ENCODE measurements at regions not wholly inside any gene's neighbourhood (a gene's known extent, or its start where the extent isn't known, plus 50 kb on each side); places are given as distances from the start of the nearest gene placed in this dataset.

DNA sequence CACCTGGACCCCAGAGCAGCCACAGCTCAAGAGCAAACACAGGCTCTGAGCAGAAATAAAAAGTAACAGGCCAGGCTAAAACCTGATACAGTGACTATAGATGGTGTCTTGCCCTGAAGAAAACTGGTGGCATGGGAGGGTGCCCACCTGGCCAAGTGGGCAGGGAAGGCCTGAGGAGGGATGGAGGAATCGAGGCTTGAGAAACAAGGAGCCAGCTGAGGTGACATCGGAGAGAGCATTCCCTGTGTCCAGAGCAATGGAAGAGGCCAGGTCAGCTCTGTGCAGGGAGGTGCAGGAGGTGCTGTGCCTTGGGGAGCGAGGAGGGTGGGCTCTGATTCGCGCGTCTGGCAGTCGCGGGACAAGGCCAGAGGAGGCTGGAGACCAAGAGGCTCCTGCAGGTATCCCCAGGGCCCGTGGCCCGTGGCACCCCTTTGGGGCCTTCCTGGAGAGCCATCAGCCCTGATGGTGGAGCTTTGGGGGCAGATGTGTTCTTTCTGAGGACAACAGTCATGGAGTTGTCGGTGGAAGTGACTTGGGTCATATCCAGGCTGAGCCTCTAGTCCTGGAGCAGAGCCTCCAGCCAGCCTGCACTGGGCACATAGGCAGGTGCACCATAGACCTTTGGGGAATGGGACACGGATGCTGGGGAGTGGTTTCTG is 56.1 kb downstream of the PLXNA1 start:
- H3K36me3 ChIP-seq (ENCODE audit: insufficient read depth, low read length) = peaks cover 4% of the 10 kb centered on the region; the same call in 1 of the 2 replicates
- H3K27me3 ChIP-seq (ENCODE audit: insufficient read depth, low read length) = no peaks in the 10 kb centered on the region
- no peak overlapping the region for H3K4me3 ChIP-seq (ENCODE audit: low read length)
- no peaks in the 10 kb centered on the region for H3K9me3 ChIP-seq (ENCODE audit: insufficient read depth, low read depth, low read length)
- H3K4me1 ChIP-seq (ENCODE audit: insufficient read depth, low read length) = peaks cover 8% of the 10 kb centered on the region
- no peak overlapping the region for H3K27ac ChIP-seq (ENCODE audit: low read depth, low read length)
- H3K9ac ChIP-seq (ENCODE audit: low read depth, low read length) = no peak overlapping the region
- WGBS = 94% methylated on average over 12 of the region's 12 CpGs

DNA sequence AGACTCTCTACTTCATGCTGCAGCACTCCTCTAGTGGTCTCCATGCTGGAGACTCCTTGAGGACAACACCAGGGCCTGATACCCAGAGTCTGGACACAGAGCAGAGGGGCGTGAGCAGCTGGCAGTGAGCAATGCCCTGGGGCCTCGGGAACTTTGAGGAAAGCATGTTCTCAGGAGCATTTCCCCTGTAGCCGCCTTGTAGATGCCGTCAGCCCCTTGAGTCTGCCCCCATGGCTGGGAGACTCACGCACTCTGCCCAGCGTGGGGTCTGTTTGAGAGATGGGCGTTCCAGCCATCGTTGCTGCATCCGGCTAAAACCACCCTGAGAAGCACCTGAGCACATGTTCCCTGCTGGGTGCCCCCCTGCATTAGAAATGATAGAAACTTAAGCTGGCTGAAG is 56.8 kb downstream of the PLXNA1 start:
- Histone ChIP-seq H3K9ac (ENCODE audit: low read depth, low read length) (no peak overlapping the region), H3K9me3 (ENCODE audit: insufficient read depth, low read depth, low read length) (no peaks in the 10 kb centered on the region), H3K36me3 (ENCODE audit: insufficient read depth, low read length) (no peaks in the 10 kb centered on the region), H3K4me1 (ENCODE audit: insufficient read depth, low read length) (peaks cover 11% of the 10 kb centered on the region), H3K4me3 (ENCODE audit: low read length) (no peak overlapping the region), H3K27ac (ENCODE audit: low read depth, low read length) (no peak overlapping the region), H3K27me3 (ENCODE audit: insufficient read depth, low read length) (no peaks in the 10 kb centered on the region)
- WGBS = 94% methylated on average over 9 of the region's 9 CpGs

DNA sequence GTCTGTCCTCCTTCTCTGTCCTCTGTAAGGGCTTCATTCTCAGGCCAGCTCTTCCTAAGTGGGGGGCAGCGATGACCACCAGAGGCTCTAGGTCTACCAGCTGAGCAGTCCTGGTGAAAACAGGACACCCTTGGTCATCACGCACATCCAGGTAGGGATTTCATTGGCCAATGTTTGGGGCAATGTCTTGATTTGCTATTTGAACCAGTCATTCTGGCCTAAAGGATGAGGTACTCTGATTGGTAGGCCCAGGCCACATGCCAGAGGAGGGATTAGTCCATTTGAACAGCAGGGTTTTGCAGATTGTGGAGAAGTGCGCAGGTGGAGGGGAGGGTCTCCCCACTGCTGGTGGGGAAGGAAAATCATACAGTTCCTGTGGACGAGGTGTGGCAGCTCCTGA is 57.3 kb downstream of the PLXNA1 start:
- Histone ChIP-seq H3K4me3 (ENCODE audit: low read length) (no peak overlapping the region), H3K9ac (ENCODE audit: low read depth, low read length) (no peak overlapping the region), H3K4me1 (ENCODE audit: insufficient read depth, low read length) (peaks cover 11% of the 10 kb centered on the region), H3K27ac (ENCODE audit: low read depth, low read length) (no peak overlapping the region), H3K27me3 (ENCODE audit: insufficient read depth, low read length) (no peaks in the 10 kb centered on the region), H3K9me3 (ENCODE audit: insufficient read depth, low read depth, low read length) (no peaks in the 10 kb centered on the region), H3K36me3 (ENCODE audit: insufficient read depth, low read length) (no peaks in the 10 kb centered on the region)
- WGBS = 95% methylated on average over 4 of the region's 4 CpGs

DNA sequence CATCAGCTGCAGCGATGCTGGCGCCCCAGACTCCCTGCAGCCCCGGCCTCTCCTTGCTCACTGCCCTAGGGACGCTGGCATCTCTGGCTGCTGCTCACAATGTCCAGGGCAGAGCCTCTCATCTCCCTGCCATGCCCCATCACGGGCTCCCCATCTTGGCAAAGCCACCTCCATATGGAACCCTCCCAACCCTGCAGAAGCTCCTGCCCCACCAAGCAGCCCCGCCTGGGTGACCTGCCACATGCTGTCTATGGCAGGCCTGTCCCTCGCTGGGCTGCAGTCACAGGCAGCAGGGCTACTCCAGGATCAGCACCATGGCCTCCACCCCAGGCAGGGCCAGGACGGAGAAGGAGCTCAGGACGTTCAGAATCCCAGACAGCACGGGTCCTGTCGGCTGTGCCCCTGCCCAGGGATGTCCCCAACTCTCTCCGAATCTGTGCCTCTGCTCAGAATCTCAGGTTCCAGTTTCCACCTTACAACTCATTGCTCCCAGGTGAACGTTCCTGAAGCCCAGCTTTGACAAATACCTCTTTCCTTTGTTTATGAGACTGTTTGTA is 58.4 kb downstream of the PLXNA1 start:
- Histone ChIP-seq H3K9me3 (ENCODE audit: insufficient read depth, low read depth, low read length) (no peaks in the 10 kb centered on the region), H3K27me3 (ENCODE audit: insufficient read depth, low read length) (no peaks in the 10 kb centered on the region)
- WGBS = 91% methylated on average over 12 of the region's 13 CpGs

DNA sequence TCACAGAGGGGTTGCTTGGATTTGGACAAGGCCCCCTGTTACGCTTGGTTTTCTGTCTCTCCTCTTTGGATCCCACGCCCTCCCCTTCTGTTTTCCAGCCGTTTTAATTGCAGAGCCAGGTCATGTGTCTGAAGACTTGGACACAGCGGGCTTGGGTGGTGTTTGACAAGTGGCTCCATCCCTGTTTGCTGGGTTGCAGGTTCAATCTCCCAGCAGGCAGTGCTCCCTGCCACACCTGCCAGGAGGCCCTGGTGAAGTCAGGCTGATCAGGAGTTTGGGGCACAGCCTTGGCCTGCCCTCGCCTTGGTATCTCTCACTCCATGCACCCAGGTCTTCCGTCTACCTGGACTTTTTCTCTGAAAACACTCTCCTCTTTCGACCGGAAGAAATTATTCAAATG is 59.0 kb downstream of the PLXNA1 start:
- H3K27me3 ChIP-seq (ENCODE audit: insufficient read depth, low read length) = no peaks in the 10 kb centered on the region
- H3K9ac ChIP-seq (ENCODE audit: low read depth, low read length) = no peak overlapping the region
- H3K9me3 ChIP-seq (ENCODE audit: insufficient read depth, low read depth, low read length) = no peaks in the 10 kb centered on the region
- H3K4me1 ChIP-seq (ENCODE audit: insufficient read depth, low read length) = peaks cover 11% of the 10 kb centered on the region
- H3K36me3 ChIP-seq (ENCODE audit: insufficient read depth, low read length) = no peaks in the 10 kb centered on the region
- no peak overlapping the region for H3K27ac ChIP-seq (ENCODE audit: low read depth, low read length)
- 93% methylated on average over 8 of the region's 8 CpGs for WGBS
- no peak overlapping the region for H3K4me3 ChIP-seq (ENCODE audit: low read length)

More for the DNA sequence above, 58.4 kb downstream of the PLXNA1 start:
- H3K4me3 ChIP-seq (ENCODE audit: low read length) = no peak overlapping the region
- H3K36me3 ChIP-seq (ENCODE audit: insufficient read depth, low read length) = no peaks in the 10 kb centered on the region
- H3K4me1 ChIP-seq (ENCODE audit: insufficient read depth, low read length) = peaks cover 11% of the 10 kb centered on the region
- H3K27ac ChIP-seq (ENCODE audit: low read depth, low read length) = no peak overlapping the region
- H3K9ac ChIP-seq (ENCODE audit: low read depth, low read length) = no peak overlapping the region

DNA sequence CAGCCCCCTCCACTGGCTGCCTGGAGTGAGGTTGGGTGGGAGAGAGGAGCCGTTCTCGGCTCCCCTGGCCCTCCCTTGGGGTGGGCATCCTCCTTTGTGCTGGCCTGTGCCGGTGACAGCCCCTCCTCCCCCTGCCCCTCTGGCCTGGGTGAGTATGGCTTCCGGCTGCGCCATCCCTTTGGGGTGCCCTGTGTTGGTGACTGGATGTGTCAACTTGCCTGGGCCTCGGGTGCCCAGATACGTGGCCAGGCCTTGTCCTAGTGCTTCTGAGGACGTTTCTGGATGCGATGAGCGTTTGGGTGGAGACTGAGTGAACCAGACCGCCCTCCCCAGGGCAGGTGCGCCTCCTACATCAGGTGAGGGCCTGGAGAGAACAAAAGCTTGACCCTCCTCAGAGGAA is 59.7 kb downstream of the PLXNA1 start:
- Histone ChIP-seq H3K4me3 (ENCODE audit: low read length) (no peak overlapping the region), H3K36me3 (ENCODE audit: insufficient read depth, low read length) (no peaks in the 10 kb centered on the region), H3K27ac (ENCODE audit: low read depth, low read length) (no peak overlapping the region), H3K27me3 (ENCODE audit: insufficient read depth, low read length) (no peaks in the 10 kb centered on the region), H3K9me3 (ENCODE audit: insufficient read depth, low read depth, low read length) (no peaks in the 10 kb centered on the region), H3K4me1 (ENCODE audit: insufficient read depth, low read length) (peaks cover 11% of the 10 kb centered on the region), H3K9ac (ENCODE audit: low read depth, low read length) (0 out of 2 replicates have a peak overlapping the region, but pooled peaks have one; percentile 32)
- WGBS = 93% methylated on average over 12 of the region's 12 CpGs

DNA sequence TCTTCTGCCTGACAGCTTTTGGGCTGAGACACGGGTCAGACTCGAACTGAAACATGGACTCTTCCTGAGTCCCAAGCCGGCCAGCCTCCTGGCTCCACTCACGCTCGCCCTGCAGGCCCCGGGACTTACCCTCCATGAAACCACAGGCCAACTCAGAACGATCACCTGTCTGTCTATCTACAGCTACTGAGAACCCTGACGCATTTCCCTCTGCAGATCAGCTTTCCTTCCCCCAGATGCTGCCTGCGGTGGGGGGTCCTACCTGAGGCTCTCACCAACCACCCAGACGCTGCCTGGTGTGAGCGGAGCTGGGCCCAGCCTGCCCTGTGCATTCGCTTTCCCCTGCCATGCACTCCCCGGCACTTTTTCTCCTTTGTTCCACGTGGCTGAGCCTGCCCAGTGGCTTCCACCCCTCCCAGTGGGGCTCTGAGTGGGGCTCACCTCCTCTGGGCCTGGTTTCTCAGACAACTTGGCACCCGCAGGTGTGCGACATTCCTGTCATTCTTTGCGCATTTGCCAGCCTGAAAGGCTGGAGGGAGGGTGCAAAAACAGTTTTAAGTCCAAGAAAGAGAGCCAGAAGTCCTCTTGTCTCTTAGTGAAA is 60.2 kb downstream of the PLXNA1 start:
- Histone ChIP-seq H3K4me1 (ENCODE audit: insufficient read depth, low read length) (peaks cover 11% of the 10 kb centered on the region), H3K27ac (ENCODE audit: low read depth, low read length) (0 out of 2 replicates have a peak overlapping the region, but pooled peaks have one; percentile 22), H3K9ac (ENCODE audit: low read depth, low read length) (peak overlapping the region; percentile 32; the same call in 1 of the 2 replicates), H3K4me3 (ENCODE audit: low read length) (no peak overlapping the region), H3K27me3 (ENCODE audit: insufficient read depth, low read length) (no peaks in the 10 kb centered on the region), H3K36me3 (ENCODE audit: insufficient read depth, low read length) (no peaks in the 10 kb centered on the region), H3K9me3 (ENCODE audit: insufficient read depth, low read depth, low read length) (peaks cover 1% of the 10 kb centered on the region; the same call in 1 of the 2 replicates)
- WGBS = 68% methylated on average over 17 of the region's 17 CpGs

DNA sequence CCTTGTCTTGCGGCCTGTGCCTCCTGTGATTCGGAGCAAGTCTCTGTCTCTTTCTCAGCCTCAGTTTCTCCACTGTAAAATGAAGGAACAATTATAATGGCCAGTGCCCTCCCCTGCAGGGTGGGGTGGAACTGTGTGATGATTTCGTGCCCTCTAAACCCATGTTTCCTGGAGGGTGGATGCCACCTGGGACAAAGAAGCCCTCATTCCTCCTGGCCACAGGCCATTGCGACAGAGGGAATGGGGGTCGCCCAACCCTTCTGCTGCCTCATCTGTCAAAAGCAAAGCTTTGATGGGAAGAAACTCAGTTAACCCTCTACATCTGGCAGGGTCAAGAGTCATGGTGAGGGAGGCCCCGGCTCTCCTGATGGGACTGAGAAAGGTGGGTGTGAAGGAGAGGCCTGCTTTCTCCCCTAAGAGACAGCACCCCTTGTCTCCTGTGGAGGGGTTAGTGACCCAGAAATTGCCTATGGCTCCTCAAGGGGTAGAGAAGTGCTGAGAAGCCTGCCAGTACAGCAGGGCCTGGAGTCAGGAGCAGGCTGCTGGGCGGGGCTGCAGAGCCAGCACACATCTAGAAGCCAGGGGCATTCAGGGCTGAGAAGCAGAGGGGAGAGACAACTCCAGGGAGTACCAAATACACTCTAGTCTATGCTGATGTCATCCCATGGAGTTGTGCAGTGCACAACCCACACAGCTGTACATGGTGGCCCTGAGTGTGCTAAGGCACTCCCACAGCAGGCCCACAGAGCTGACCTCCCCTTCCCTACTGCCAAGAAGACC is 61.0 kb downstream of the PLXNA1 start:
- no peak overlapping the region for H3K27ac ChIP-seq (ENCODE audit: low read depth, low read length)
- peaks cover 11% of the 10 kb centered on the region for H3K4me1 ChIP-seq (ENCODE audit: insufficient read depth, low read length)
- H3K27me3 ChIP-seq (ENCODE audit: insufficient read depth, low read length) = no peaks in the 10 kb centered on the region
- no peak overlapping the region for H3K4me3 ChIP-seq (ENCODE audit: low read length)
- 78% methylated on average over 7 of the region's 7 CpGs for WGBS
- no peaks in the 10 kb centered on the region for H3K36me3 ChIP-seq (ENCODE audit: insufficient read depth, low read length)
- no peak overlapping the region for H3K9ac ChIP-seq (ENCODE audit: low read depth, low read length)
- peaks cover 4% of the 10 kb centered on the region; the same call in 1 of the 2 replicates for H3K9me3 ChIP-seq (ENCODE audit: insufficient read depth, low read depth, low read length)

DNA sequence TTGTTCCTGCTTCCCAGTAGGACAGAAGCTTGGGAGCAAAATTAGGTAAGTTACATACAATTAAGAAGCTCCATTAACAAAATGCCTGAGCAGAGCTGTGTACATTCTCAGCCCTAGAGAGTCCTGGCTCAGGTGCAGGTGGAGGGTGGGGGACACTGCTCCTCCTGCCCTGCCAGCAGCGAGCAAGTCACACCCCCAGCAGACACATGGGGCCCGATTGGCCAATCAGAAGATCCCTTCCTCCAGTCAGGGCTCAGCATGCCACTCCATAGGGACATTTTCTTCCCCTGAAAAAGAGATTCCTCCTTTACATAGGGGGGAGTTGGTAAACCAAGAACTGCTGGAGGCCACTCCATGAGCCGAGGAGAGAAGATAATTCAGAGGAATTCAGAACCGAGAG is 62.1 kb downstream of the PLXNA1 start:
- WGBS = 43% methylated on average over 4 of the region's 4 CpGs
- peaks cover 4% of the 10 kb centered on the region; the same call in 1 of the 2 replicates for H3K9me3 ChIP-seq (ENCODE audit: insufficient read depth, low read depth, low read length)
- H3K27ac ChIP-seq (ENCODE audit: low read depth, low read length) = no peak overlapping the region
- no peaks in the 10 kb centered on the region for H3K27me3 ChIP-seq (ENCODE audit: insufficient read depth, low read length)
- H3K9ac ChIP-seq (ENCODE audit: low read depth, low read length) = no peak overlapping the region
- H3K4me1 ChIP-seq (ENCODE audit: insufficient read depth, low read length) = peaks cover 11% of the 10 kb centered on the region
- no peaks in the 10 kb centered on the region for H3K36me3 ChIP-seq (ENCODE audit: insufficient read depth, low read length)
- H3K4me3 ChIP-seq (ENCODE audit: low read length) = peak overlapping the region; percentile 29; the same call in 1 of the 2 replicates

DNA sequence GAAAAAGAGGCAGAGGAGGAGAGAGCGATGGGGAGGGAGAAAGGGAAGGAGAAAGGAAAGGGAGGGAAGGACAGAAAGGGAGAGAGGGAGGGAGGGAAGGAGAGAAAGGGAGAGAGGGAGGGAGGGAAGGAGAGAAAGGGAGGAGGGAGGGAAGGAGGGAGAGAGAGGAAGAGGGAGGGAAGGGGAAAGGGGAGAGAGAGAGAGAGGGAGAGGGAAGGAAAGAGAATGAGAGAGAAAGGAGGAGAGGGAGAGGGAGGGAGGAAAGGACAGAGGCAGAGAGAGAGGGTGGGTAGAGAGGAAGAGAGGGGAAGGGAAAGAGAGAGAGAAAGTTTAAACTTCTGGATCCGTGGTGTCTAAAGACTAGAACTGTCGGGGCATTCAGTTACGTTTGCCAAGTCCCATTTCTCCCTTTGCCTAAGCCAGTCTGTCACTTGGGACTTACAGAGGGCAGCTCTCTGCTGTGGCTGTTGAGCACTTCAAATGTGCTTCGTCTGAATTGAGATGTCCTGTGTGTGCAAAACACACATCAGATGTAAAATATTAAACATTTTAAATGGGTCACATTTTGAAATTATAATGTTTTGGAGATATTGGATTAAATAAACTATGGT is 62.6 kb downstream of the PLXNA1 start:
- H3K27ac ChIP-seq (ENCODE audit: low read depth, low read length) = no peak overlapping the region
- peaks cover 4% of the 10 kb centered on the region; the same call in 1 of the 2 replicates for H3K9me3 ChIP-seq (ENCODE audit: insufficient read depth, low read depth, low read length)
- WGBS = 79% methylated on average over 5 of the region's 5 CpGs
- H3K27me3 ChIP-seq (ENCODE audit: insufficient read depth, low read length) = no peaks in the 10 kb centered on the region
- peaks cover 11% of the 10 kb centered on the region for H3K4me1 ChIP-seq (ENCODE audit: insufficient read depth, low read length)
- peak overlapping the region; percentile 29; the same call in 1 of the 2 replicates for H3K4me3 ChIP-seq (ENCODE audit: low read length)
- H3K36me3 ChIP-seq (ENCODE audit: insufficient read depth, low read length) = no peaks in the 10 kb centered on the region
- no peak overlapping the region for H3K9ac ChIP-seq (ENCODE audit: low read depth, low read length)

All from HUES64 (cell line).